ENCODE measurements at regions not wholly inside any gene's neighbourhood (a gene's known extent, or its start where the extent isn't known, plus 50 kb on each side); places are given as distances from the start of the nearest gene placed in this dataset.

DNA sequence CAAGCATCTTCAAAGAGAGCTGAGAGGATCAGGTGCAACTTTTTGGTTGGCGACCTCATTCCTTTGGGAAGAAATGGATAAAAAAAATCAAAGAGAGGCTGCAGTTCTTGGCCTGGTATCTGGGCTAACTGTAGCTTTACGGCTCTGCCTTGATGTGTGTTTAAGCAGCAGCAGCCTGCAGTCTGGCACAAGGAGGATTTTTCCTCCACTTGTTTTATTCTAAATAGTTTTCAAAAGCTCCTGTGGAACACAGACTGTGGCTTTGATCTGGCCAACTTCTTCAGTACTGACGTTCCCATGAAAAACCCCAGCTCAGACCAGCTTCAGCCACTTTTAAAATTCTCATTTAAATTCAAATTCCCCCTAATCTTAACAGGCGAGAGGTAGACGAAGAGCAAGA lies 137.3 kb downstream of the HDGFL1 start:
- H3K27ac ChIP-seq (ENCODE audit: insufficient read depth, low read depth, low read length) = no peak overlapping the region
- peaks cover 2% of the 10 kb centered on the region for H3K9me1 ChIP-seq (replicated peaks; ENCODE audit: control insufficient read depth, extremely low read depth, insufficient read depth, low read length)
- no peaks in the 10 kb centered on the region for H3K36me3 ChIP-seq (ENCODE audit: control insufficient read depth in 2 of 2, extremely low read depth in 1 of 2, insufficient read depth in 2 of 2, low read length in 2 of 2)
- H3K79me2 ChIP-seq (ENCODE audit: control insufficient read depth, insufficient read depth, low read length) = no peaks in the 10 kb centered on the region
- FAIRE-seq = no peak
- H3K9ac ChIP-seq (replicated peaks; ENCODE audit: extremely low read depth, insufficient read depth, low read length) = no peak overlapping the region
- H3K27me3 ChIP-seq (ENCODE audit: control insufficient read depth in 2 of 2, insufficient read depth in 2 of 2, low read length in 2 of 2) = no peaks in the 10 kb centered on the region
- DNase-seq (ENCODE audit: low read depth, low spot score) = no peak
- H3K4me1 ChIP-seq (ENCODE audit: control insufficient read depth, extremely low read depth, insufficient read depth, low read length) = no peaks in the 10 kb centered on the region
- dilution Hi-C loops (cut with MboI; ENCODE audit: extremely low pct_ligation_motif_present, low sequenced_read_pairs) (no loop called here), intact Hi-C loops (cut with micrococcal nuclease) (no loop called here)
- TF ChIP-seq FOS (IDR thresholded peaks at IDR 0.05; ENCODE audit: borderline replicate concordance, insufficient read depth, low read length) = no peak
- TF ChIP-seq CTCF (IDR thresholded peaks at IDR 0.05; ENCODE audit: extremely low read depth in 1 of 2, insufficient read depth in 1 of 2, low read depth in 1 of 2, low read length in 2 of 2) = no peak
- no peak for TF ChIP-seq MYC (IDR thresholded peaks at IDR 0.05; ENCODE audit: low read depth, low read length)
- TF ChIP-seq MAX (IDR thresholded peaks at IDR 0.05; ENCODE audit: insufficient read depth, insufficient read length) = no peak
- ChIA-PET POLR2A (no interaction called here), CTCF (interaction anchor here (0.7 to 1.7 kb wide), 3 partner anchors 8 to 40 kb away, joined by 3 to 4 read pairs (median 3); no protein-coding TSS in a partner anchor)
- no peak overlapping the region for H3K4me2 ChIP-seq (ENCODE audit: insufficient read depth, low read length)
- no peak overlapping the region for H2AFZ ChIP-seq (ENCODE audit: low read depth, low read length)
- no TSS peak for BruUV-seq (replicated peaks)
- no peaks in the 10 kb centered on the region for H3K9me3 ChIP-seq (replicated peaks; ENCODE audit: control insufficient read depth, insufficient read depth, low read length)
- no peak overlapping the region for H3K4me3 ChIP-seq (replicated peaks in 1 of 3; ENCODE audit: insufficient read depth in 1 of 3, low read depth in 1 of 3, low read length in 3 of 3)
- H4K20me1 ChIP-seq (replicated peaks; ENCODE audit: control insufficient read depth, extremely low read depth, insufficient read depth, low read length) = no peaks in the 10 kb centered on the region

- Histone ChIP-seq H2AFZ (ENCODE audit: low read depth, low read length) (no peak overlapping the region), H3K36me3 (ENCODE audit: control insufficient read depth in 2 of 2, extremely low read depth in 1 of 2, insufficient read depth in 2 of 2, low read length in 2 of 2) (no peaks in the 10 kb centered on the region), H3K27ac (ENCODE audit: insufficient read depth, low read depth, low read length) (no peak overlapping the region), H3K79me2 (ENCODE audit: control insufficient read depth, insufficient read depth, low read length) (no peaks in the 10 kb centered on the region), H4K20me1 (replicated peaks; ENCODE audit: control insufficient read depth, extremely low read depth, insufficient read depth, low read length) (no peaks in the 10 kb centered on the region), H3K9me3 (replicated peaks; ENCODE audit: control insufficient read depth, insufficient read depth, low read length) (no peaks in the 10 kb centered on the region), H3K4me3 (replicated peaks in 1 of 3; ENCODE audit: insufficient read depth in 1 of 3, low read depth in 1 of 3, low read length in 3 of 3) (no peak overlapping the region), H3K9ac (replicated peaks; ENCODE audit: extremely low read depth, insufficient read depth, low read length) (no peak overlapping the region), H3K9me1 (replicated peaks; ENCODE audit: control insufficient read depth, extremely low read depth, insufficient read depth, low read length) (peaks cover 2% of the 10 kb centered on the region), H3K27me3 (ENCODE audit: control insufficient read depth in 2 of 2, insufficient read depth in 2 of 2, low read length in 2 of 2) (no peaks in the 10 kb centered on the region), H3K4me2 (ENCODE audit: insufficient read depth, low read length) (no peak overlapping the region), H3K4me1 (ENCODE audit: control insufficient read depth, extremely low read depth, insufficient read depth, low read length) (no peaks in the 10 kb centered on the region)
- CTCF ChIA-PET = interaction anchor here (1.5 kb wide), 1 partner anchor 198 kb away, joined by 3 read pairs; no protein-coding TSS in a partner anchor
- DNase-seq (ENCODE audit: low read depth, low spot score) = no peak
- intact Hi-C loops (cut with micrococcal nuclease) (no loop called here), dilution Hi-C loops (cut with MboI; ENCODE audit: extremely low pct_ligation_motif_present, low sequenced_read_pairs) (no loop called here)
- no peak for FAIRE-seq
- no peak for TF ChIP-seq MAX (IDR thresholded peaks at IDR 0.05; ENCODE audit: insufficient read depth, insufficient read length)
- no peak for TF ChIP-seq EZH2 (IDR thresholded peaks at IDR 0.05; ENCODE audit: borderline replicate concordance, low read depth, low read length, severe bottlenecking)
- TF ChIP-seq POLR2A (IDR thresholded peaks at IDR 0.05; ENCODE audit: low read depth, low read length) = no peak
- no TSS peak for BruUV-seq (replicated peaks)
- POLR2A ChIA-PET = no interaction called here
Measured at GRCh38 chr6:22708469-22708868, 139.1 kb downstream of the HDGFL1 start.
